DOHH2 (cell line): ENCODE measurements at regions not wholly inside any gene's neighbourhood (a gene's known extent, or its start where the extent isn't known, plus 50 kb on each side); places are given as distances from the start of the nearest gene placed in this dataset.

ENCODE experiments used
- CTCF ChIP-seq: fragments of 200-600 bp; sonication (generic); IDR thresholded peaks from one replicate; pipeline ENCODE4 v1.5.1; 2014; ENCODE audit warnings: antibody characterized with exemption, mild to moderate bottlenecking, low read depth, low read length; ENCODE audit not compliant: poor library complexity, severe bottlenecking
- EZH2phosphoT487 ChIP-seq: fragments of 200-600 bp; sonication (generic); IDR thresholded peaks from 2 replicates; pipeline ENCODE4 v1.6.1; 2017; ENCODE audit warnings: borderline replicate concordance, mild to moderate bottlenecking, antibody characterized with exemption, low read length, moderate library complexity, mixed read lengths

GRCh38 chr5:167451076-167451475 is 840.4 kb upstream of the WWC1 start:
- TF ChIP-seq CTCF: no peak
- no peak for TF ChIP-seq EZH2phosphoT487
